ES-I3 (cell line): ENCODE measurements at regions not wholly inside any gene's neighbourhood (a gene's known extent, or its start where the extent isn't known, plus 50 kb on each side); places are given as distances from the start of the nearest gene placed in this dataset.

Source experiments
- H3K36me3 ChIP-seq: 2 replicates; pipeline ENCODE4 v1.6.1; 2013; ENCODE audit warnings: mild to moderate bottlenecking, low read length, control low read depth, moderate library complexity; ENCODE audit not compliant: insufficient read depth
- H3K4me1 ChIP-seq: 2 replicates; pipeline ENCODE4 v1.6.1; 2013; ENCODE audit warnings: mild to moderate bottlenecking, control low read depth, low read length; ENCODE audit not compliant: insufficient read depth
- H3K9ac ChIP-seq: 2 replicates; pipeline ENCODE4 v1.6.1; 2013; ENCODE audit warnings: low read depth, mild to moderate bottlenecking, low read length, moderate library complexity
- H3K9me3 ChIP-seq: 2 replicates; pipeline ENCODE4 v1.6.1; 2013; ENCODE audit warnings: mild to moderate bottlenecking, low read length, moderate library complexity; ENCODE audit not compliant: control insufficient read depth, insufficient read depth

DNA sequence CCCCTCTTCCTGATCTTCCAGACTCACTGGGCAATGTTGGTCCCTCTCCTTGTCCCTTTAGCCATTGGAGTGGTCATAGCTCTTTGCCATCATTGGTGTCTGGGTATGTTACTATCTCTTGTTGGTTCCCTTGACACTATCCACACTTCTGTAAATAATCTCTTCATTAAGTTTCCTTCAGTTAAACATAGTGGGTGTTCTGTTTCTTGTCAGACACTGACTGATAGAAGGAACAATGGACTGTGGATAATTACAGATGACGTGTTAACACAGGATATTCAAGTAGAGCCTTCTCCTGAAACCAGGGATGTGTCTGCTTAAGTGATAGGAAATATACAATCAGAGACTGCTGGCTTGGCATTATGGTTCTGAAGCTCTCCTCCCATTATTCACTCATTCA, 458.3 kb upstream of the USP24 start:
- Histone ChIP-seq H3K9me3 (no peaks in the 10 kb centered on the region), H3K4me1 (no peaks in the 10 kb centered on the region), H3K9ac (no peak overlapping the region), H3K36me3 (no peaks in the 10 kb centered on the region)

DNA sequence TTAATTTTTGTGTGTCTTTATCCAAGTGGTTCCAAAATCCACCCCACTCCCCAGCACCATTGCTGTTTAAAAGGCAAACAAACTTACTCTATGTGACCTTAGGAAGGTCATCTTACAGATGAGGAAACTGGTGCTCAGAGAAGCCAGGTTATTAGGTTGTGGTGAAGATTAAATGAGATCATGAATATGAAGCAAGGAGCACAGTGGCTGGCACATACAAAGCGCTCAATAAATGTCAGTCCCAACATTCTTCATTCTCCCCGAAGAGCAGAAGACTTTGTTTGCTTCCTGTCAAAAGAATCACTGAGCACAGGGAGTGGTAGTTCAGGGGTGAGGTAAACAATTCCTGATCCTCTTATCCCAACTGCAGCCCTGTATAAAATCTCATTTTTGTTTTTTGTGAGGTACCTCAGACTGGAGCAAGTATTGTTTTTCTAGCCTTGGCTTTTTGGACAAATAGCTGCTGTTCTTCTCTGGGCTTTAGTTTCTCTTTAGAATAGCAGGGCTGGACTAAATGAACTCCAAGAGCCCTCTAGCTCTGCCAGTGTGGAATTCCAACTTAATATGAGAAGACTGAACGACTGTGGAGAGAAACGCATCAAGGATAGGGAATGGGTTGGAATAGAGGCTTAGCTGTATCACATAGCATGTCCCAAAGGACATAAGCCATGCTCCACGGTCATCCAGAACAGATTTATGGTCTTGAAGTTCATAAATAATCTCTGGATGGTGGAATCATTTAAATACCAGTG, 455.3 kb upstream of the USP24 start:
- no peaks in the 10 kb centered on the region for H3K9me3 ChIP-seq
- H3K4me1 ChIP-seq = no peaks in the 10 kb centered on the region
- H3K36me3 ChIP-seq = no peaks in the 10 kb centered on the region
- no peak overlapping the region for H3K9ac ChIP-seq

DNA sequence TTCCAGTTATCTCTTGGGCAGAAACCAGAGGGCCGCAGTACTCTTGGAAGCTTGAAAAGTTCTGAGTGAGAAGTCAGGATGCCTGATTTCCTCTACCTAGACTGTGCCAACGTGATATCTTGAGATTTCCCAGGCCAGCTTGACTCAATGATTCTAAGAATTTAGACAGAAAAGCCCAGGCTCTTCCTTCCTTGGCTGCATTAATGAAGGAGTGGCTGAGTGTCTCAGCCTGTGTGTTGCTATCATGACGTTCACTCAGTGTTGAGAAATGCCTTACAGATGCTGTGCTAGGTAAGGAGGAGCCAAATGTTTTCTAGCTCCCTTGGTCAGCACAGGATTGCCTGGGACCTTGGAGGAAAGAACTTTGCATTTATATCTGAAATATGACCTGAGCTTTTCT, 454.1 kb upstream of the USP24 start:
- Histone ChIP-seq H3K36me3 (no peaks in the 10 kb centered on the region), H3K9ac (no peak overlapping the region), H3K4me1 (no peaks in the 10 kb centered on the region), H3K9me3 (no peaks in the 10 kb centered on the region)

DNA sequence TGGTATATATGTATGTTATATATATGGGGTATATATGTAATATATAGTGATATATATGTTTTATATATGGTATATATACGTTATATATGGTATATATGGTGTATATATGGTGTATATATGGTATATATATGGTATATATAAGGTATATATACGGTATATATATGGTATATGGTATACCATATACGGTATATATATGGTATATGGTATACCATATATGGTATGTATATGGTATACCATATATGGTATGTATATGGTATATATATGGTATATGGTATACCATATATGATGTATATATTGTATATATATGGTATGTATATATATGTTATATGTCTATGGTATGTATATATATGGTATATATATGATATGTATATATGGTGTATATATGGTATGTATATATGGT, 447.7 kb upstream of the USP24 start:
- H3K9me3 ChIP-seq = no peaks in the 10 kb centered on the region
- H3K36me3 ChIP-seq = no peaks in the 10 kb centered on the region
- 0 out of 2 replicates have a peak, but pooled peaks cover 3% of the 10 kb centered on the region for H3K4me1 ChIP-seq
- no peak overlapping the region for H3K9ac ChIP-seq

DNA sequence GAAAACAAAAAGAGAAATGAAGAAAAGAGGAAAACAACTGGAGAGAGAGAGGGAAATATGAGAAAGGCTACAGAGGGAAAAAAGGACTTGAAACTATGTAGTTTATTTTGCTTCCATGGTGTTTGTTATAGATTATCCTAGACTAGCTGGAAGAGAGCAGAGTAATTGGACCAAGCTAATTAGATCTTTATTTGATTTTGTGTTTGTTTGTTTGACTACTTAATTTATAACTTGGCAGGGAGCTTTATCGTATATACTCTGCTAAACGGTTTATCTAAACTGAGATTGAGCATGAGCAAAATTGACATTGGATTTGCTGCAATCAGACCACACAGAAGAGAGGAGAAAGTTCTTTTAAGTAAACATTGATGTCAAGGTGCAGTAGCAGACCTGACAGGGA, 443.8 kb upstream of the USP24 start:
- H3K9me3 ChIP-seq = no peaks in the 10 kb centered on the region
- peaks cover 4% of the 10 kb centered on the region; the same call in 1 of the 2 replicates for H3K4me1 ChIP-seq
- H3K9ac ChIP-seq = no peak overlapping the region
- no peaks in the 10 kb centered on the region for H3K36me3 ChIP-seq

DNA sequence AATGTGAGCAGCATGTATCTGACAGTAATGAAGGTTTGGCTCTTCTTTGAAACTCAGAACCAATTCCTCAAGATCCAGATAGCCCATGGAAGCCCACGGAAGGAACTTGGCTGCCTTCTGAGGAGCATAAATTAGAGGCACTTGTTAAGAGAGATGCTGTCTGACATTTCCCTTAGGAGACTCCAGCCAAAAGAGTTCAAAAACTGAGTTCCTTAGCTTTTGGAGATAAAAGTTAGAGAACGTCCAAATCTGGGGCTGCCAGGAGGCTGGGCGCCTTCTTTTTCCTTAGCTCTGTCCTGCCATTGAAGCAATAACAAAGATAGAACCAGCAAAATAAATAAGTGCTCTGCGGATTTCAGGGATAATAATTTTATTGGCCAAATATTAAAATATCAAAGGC, 439.6 kb upstream of the USP24 start:
- H3K9me3 ChIP-seq = no peaks in the 10 kb centered on the region
- H3K9ac ChIP-seq = no peak overlapping the region
- no peaks in the 10 kb centered on the region for H3K36me3 ChIP-seq
- H3K4me1 ChIP-seq = peaks cover 11% of the 10 kb centered on the region; the same call in 1 of the 2 replicates

DNA sequence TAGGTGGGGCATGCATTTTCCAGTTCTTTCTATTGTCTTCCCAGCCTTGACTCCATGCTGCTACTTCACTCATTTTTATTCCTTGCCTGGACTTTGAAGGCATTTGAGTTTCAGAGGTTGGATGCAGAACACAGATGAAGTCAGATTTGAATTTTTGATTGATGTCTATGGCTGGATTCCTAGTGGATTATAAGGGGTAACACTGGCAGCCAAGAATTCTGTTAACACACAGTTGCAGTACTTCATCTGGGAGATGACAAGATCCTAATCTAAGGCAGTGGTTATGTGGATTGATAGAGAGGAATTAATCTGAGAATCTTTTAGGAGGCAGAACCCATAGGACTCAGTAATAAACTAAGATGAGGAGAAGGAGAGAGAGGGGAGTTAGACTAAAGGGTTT, 439.0 kb upstream of the USP24 start:
- Histone ChIP-seq H3K36me3 (no peaks in the 10 kb centered on the region), H3K9ac (no peak overlapping the region), H3K4me1 (peaks cover 11% of the 10 kb centered on the region; the same call in 1 of the 2 replicates), H3K9me3 (no peaks in the 10 kb centered on the region)

DNA sequence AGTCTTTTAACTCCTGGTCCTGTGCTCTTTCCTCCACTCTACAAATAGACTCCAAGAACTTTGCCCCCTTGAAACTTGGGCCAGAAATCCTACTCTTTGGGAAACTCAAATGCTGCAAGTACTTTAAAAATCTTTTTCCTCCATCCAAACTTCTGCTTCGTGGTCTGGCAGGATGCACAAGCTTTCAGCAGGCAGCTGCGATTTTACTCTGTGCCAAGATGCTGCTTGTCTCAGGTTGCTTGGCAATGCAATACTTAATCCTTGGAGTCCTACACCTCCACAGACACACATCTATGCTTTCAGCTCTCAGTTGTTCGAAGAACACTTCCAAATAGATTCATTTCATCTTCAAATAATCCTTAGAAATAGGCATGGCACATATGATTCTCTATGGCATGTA, 435.3 kb upstream of the USP24 start:
- Histone ChIP-seq H3K4me1 (peaks cover 6% of the 10 kb centered on the region; the same call in 1 of the 2 replicates), H3K9ac (no peak overlapping the region), H3K9me3 (no peaks in the 10 kb centered on the region), H3K36me3 (no peaks in the 10 kb centered on the region)

DNA sequence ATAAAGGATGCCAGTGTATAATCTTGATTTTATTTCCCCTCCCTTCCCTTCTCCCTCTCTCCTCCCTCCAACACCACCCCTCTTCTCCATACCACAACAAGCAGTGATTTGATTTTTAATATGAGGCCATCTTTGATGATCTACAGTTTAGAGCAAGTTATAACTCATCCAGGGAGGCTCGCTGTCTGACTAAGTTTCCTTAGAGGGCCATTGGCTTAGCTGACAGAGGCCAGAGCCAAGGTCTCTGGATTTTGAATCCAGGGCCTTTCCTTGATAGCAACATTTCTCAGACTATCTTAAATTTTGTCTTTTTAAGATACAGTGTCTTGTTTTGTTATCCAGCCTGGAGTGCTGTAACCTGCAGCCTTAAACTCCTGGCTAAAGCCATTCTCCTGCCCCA, 431.0 kb upstream of the USP24 start:
- Histone ChIP-seq H3K9ac (no peak overlapping the region), H3K9me3 (no peaks in the 10 kb centered on the region), H3K36me3 (no peaks in the 10 kb centered on the region), H3K4me1 (no peaks in the 10 kb centered on the region)

DNA sequence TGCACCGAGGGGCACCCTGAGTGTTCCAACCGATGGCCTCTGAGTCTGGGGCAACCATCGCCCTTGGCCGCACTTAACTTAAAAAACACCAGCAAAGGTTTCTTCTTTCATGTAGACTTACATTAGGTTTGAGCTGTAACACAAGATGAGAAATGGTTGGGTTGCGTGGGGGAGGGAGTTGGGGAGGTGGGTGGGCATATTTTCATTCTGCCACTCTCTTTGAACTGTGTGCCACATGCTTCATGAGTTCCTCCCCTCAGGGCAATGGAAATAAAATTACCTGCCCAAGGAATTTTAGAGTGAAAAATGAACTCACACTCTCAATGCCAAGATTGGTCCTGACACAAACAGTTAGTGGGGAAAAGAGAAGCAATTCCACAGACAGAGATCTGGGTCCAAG, 430.1 kb upstream of the USP24 start:
- H3K4me1 ChIP-seq = no peaks in the 10 kb centered on the region
- no peaks in the 10 kb centered on the region for H3K36me3 ChIP-seq
- H3K9me3 ChIP-seq = no peaks in the 10 kb centered on the region
- no peak overlapping the region for H3K9ac ChIP-seq

DNA sequence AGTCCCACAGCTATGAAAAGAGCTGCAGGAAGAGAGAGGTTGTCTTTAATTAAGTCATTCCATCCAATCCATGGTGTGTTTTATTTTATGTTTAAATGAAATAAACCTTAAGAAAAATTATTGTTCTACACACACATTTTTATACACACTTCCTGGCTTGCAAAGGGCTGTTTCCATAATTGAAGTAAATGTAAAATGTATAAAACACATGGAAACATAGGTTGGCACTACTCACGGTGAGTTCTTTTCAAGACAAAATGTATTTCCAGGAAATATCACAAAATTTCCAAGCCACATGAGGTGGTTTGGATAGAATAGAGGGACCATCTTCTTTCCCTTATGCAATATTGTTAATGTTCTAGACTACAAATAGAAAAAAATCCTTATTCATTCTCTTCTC, 426.8 kb upstream of the USP24 start:
- Histone ChIP-seq H3K36me3 (no peaks in the 10 kb centered on the region), H3K4me1 (no peaks in the 10 kb centered on the region), H3K9me3 (no peaks in the 10 kb centered on the region), H3K9ac (no peak overlapping the region)

DNA sequence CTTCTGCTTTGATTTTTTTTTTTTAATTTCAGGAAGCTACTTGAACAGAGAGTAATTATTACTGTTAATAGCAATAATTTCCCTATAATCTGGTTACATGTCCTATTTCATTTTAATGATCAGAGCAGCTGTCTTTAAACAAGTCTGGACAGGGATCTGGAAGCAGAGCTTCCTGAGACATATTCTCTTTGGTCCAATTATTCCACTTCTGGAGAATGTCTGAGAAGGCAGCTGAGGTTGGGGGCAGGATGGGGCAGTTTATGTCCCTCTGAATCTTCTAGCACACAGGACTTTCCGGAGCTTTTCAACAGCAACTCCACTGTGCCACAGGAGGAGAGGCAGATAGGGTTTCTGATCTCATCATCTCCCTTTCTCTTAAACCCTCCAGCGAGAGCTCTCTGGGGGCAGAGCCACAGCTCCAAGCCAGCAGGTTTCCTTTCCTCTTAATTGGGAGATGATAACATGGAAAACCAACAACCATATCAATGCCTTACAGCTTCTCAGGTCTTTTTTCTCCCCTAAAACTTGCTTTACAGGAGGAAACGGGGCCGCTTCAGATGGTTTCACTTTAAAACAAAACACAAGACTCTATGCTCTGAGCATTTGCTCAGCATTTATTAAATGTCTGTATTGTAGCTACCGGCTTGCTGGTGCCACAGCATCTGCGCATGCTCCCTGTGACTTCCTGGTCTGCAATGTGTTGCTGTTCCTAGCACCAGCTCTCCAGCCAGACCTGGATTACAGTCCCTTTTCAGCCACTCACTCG, 425.7 kb upstream of the USP24 start:
- no peaks in the 10 kb centered on the region for H3K9me3 ChIP-seq
- H3K4me1 ChIP-seq = no peaks in the 10 kb centered on the region
- no peak overlapping the region for H3K9ac ChIP-seq
- no peaks in the 10 kb centered on the region for H3K36me3 ChIP-seq

DNA sequence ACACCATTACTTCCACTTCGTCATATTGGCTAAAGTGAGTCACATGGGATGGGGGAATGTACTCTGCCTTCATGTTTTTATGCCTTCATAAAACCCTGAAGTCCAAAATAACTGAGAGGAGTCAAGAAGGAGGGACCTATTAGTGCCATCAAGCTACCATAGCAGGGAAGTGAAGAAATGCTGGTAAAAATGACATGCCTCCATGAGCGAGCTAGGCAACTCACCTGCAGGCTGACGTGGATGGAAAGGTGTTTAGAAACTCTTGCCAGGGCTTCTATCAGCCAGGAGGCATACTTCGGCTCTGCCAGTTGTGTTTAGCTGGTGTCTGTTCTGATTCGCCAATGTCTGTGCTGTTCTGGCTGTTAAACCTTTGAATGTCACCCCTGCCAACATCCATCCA, 424.4 kb upstream of the USP24 start:
- no peaks in the 10 kb centered on the region for H3K9me3 ChIP-seq
- no peak overlapping the region for H3K9ac ChIP-seq
- H3K4me1 ChIP-seq = no peaks in the 10 kb centered on the region
- no peaks in the 10 kb centered on the region for H3K36me3 ChIP-seq

DNA sequence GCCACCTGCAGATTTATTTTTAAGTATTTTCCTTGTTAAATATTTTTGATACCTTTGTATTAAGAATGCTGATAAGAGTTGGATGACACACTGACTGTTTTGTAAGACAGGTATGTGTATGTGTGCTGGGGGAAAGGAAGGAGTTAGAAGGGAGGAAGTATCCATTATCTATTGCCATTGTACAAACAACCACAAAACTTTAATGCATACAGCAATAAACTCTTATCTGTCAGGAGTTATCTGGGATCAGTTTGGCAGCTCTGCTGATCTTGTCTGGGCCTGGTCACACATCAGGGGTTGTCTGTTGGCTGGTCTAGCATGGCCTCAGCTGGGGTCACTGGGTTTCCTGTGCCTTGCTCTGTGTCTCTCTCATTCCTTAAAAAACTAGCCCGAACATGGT, 423.9 kb upstream of the USP24 start:
- no peaks in the 10 kb centered on the region for H3K9me3 ChIP-seq
- no peaks in the 10 kb centered on the region for H3K36me3 ChIP-seq
- no peaks in the 10 kb centered on the region for H3K4me1 ChIP-seq

DNA sequence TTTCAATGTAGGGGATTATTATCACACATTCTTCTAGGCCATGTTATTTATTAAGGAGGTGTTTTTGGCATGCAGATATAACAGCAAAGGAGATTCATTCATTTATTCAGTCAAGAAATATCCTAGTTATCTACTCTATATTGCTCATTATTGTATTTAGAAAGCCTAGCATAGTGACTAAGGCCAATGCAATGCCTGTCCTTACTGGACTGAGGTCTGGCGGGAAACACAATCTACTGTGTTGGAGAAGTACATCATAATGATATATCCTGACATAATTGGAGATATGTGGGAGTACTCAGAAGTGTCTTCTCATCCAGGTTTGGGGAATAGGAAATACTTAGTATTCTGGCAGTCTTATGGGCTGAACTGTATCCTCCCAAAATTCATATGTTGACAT, 421.5 kb upstream of the USP24 start:
- no peak overlapping the region for H3K9ac ChIP-seq
- no peaks in the 10 kb centered on the region for H3K4me1 ChIP-seq
- H3K9me3 ChIP-seq = no peaks in the 10 kb centered on the region
- no peaks in the 10 kb centered on the region for H3K36me3 ChIP-seq

More for the DNA sequence above, 423.9 kb upstream of the USP24 start:
- H3K9ac ChIP-seq = no peak overlapping the region
